ENCODE measurements at regions not wholly inside any gene's neighbourhood (a gene's known extent, or its start where the extent isn't known, plus 50 kb on each side); places are given as distances from the start of the nearest gene placed in this dataset.

- no peak overlapping the region for H4K91ac ChIP-seq (ENCODE audit: insufficient read depth, low read depth, low read length)
- DNase-seq (no peak), ATAC-seq (ENCODE audit: low read depth) (no peak)
- no peak overlapping the region for H2AFZ ChIP-seq (replicated peaks; ENCODE audit: low read length, poor library complexity)
- no CpG with 5 or more reads among the region's 2 CpGs for WGBS, 2 experiments (ENCODE audit: extremely low coverage in 2 of 2, insufficient read length in 1 of 2)
- H2AK5ac ChIP-seq (ENCODE audit: low read depth, low read length): no peak overlapping the region
- H3K9ac ChIP-seq (ENCODE audit: low read depth, low read length): no peak overlapping the region
- intact Hi-C loops (cut with micrococcal nuclease): no loop called here
- in situ Hi-C loops (cut with MboI; ENCODE audit: low sequenced_read_pairs): no loop called here
- no peak overlapping the region for H3K18ac ChIP-seq (ENCODE audit: low read depth, low read length)
- no peak overlapping the region for H2BK15ac ChIP-seq (ENCODE audit: low read depth, low read length)
- no peaks in the 10 kb centered on the region for H4K20me1 ChIP-seq (ENCODE audit: insufficient read depth, low read length)
- no peak overlapping the region for H3K56ac ChIP-seq (ENCODE audit: extremely low read depth, insufficient read depth, low read length)
- no peak overlapping the region for H4K8ac ChIP-seq (ENCODE audit: low read depth in 2 of 2, low read length in 2 of 2)
- no peak overlapping the region for H3K14ac ChIP-seq (replicated peaks; ENCODE audit: low read depth, low read length)
- H3K36me3 ChIP-seq (ENCODE audit: control insufficient read depth, insufficient read depth, low read length): no peaks in the 10 kb centered on the region
- H3K4ac ChIP-seq (ENCODE audit: low read depth, low read length): no peak overlapping the region
- H3K9me1 ChIP-seq (ENCODE audit: insufficient read depth, low read length): peaks cover 10% of the 10 kb centered on the region; the same call in 1 of the 2 replicates
- POLR2A ChIA-PET (ENCODE audit: unreplicated experiment): no interaction called here
- no peak overlapping the region for H2BK5ac ChIP-seq (ENCODE audit: low read depth, low read length, poor library complexity, severe bottlenecking)
- no peak overlapping the region for H3K23ac ChIP-seq (ENCODE audit: low read depth, low read length)
- no peak overlapping the region for H2AK9ac ChIP-seq (replicated peaks; ENCODE audit: low read depth, low read length, poor library complexity)
- no peak overlapping the region for H4K5ac ChIP-seq (ENCODE audit: low read depth, low read length)
- no peak overlapping the region for H3K27ac ChIP-seq (ENCODE audit: insufficient read depth, low read length)
- no peaks in the 10 kb centered on the region for H3K27me3 ChIP-seq (ENCODE audit: control insufficient read depth, insufficient read depth, low read length)
- TF ChIP-seq CEBPB (IDR thresholded peaks at IDR 0.05; ENCODE audit: low read depth, low read length): peak; percentile 94
- TF ChIP-seq RFX5 (IDR thresholded peaks at IDR 0.05; ENCODE audit: low read depth, low read length): no peak
- dilution Hi-C loops (cut with HindIII; ENCODE audit: low sequenced_read_pairs, unreplicated experiment): no loop called here
- peaks cover 11% of the 10 kb centered on the region for H3K4me1 ChIP-seq (ENCODE audit: control insufficient read depth, insufficient read depth, low read length)
- H3K4me3 ChIP-seq (ENCODE audit: insufficient read depth, low read depth, low read length): no peak overlapping the region
- H3K9me3 ChIP-seq (ENCODE audit: control insufficient read depth, insufficient read depth, low read length): no peaks in the 10 kb centered on the region
- no TSS peak for BruUV-seq (replicated peaks)
- CTCF ChIA-PET: interaction anchor here (1.3 kb wide), 1 partner anchor 8 kb away, joined by 5 read pairs; no protein-coding TSS in a partner anchor
- H3K79me1 ChIP-seq (ENCODE audit: low read depth in 1 of 2, low read length in 2 of 2): no peaks in the 10 kb centered on the region
- no peak overlapping the region for H3K4me2 ChIP-seq (ENCODE audit: low read depth, low read length)
- no peak overlapping the region for H2BK20ac ChIP-seq (ENCODE audit: low read depth, low read length)
- no peak overlapping the region for H2BK120ac ChIP-seq (ENCODE audit: low read depth, low read length)
Observed at GRCh38 chr6:129965096-129965495, 53.3 kb upstream of the L3MBTL3 start.

Data from IMR-90 (cell line).